Cardiac fibroblast (primary cell): ENCODE measurements at regions not wholly inside any gene's neighbourhood (a gene's known extent, or its start where the extent isn't known, plus 50 kb on each side); places are given as distances from the start of the nearest gene placed in this dataset.

ENCODE experiments used
- DNase-seq, 2 donors: peaks; one replicate each; pipeline versions ENCODE4 v3.0.0 to v3.0.0-alpha.2; 2010; ENCODE audit warnings: low read depth in 2 of 2
- H3K4me3 ChIP-seq, 2 donors: replicated peaks in 1 of 2; 1 replicate in 1 of 2; 2 replicates in 1 of 2; pipeline ENCODE4 v1.5.1; 2011; ENCODE audit warnings: low read depth in 2 of 2, low read length in 2 of 2, mild to moderate bottlenecking in 2 of 2, moderate library complexity in 1 of 2
- CTCF ChIP-seq: IDR thresholded peaks from one replicate; pipeline ENCODE4 v1.5.1; 2011; ENCODE audit warnings: low read depth, mild to moderate bottlenecking, low read length, inconsistent platforms

GRCh38 chr14:97248973-97249372 is 451.8 kb downstream of the VRK1 start:
- DNase-seq = no peak
- H3K4me3 ChIP-seq = no peak overlapping the region
- TF ChIP-seq CTCF = no peak

- no peak for TF ChIP-seq CTCF
- no peak overlapping the region for H3K4me3 ChIP-seq
- DNase-seq = no peak
Observed at GRCh38 chr14:97250931-97251330, 453.7 kb downstream of the VRK1 start.

GRCh38 chr14:97251491-97252155 is 454.4 kb downstream of the VRK1 start:
- DNase-seq = no peak
- H3K4me3 ChIP-seq = no peak overlapping the region
- no peak for TF ChIP-seq CTCF

GRCh38 chr14:97253756-97254155 is 456.6 kb downstream of the VRK1 start:
- no peak for DNase-seq
- no peak for TF ChIP-seq CTCF
- H3K4me3 ChIP-seq = no peak overlapping the region

- TF ChIP-seq CTCF = no peak
- H3K4me3 ChIP-seq = no peak overlapping the region
- no peak for DNase-seq
Observed at GRCh38 chr14:97262336-97262735, 465.2 kb downstream of the VRK1 start.

GRCh38 chr14:97264516-97265230 is 467.5 kb downstream of the VRK1 start:
- TF ChIP-seq CTCF = no peak
- no peak for DNase-seq
- no peak overlapping the region for H3K4me3 ChIP-seq
